HG02981 (cell line): ENCODE measurements at regions not wholly inside any gene's neighbourhood (a gene's known extent, or its start where the extent isn't known, plus 50 kb on each side); places are given as distances from the start of the nearest gene placed in this dataset.

Experiments used
- ATAC-seq: cut with Tn5 transposase; IDR thresholded peaks from one replicate; pipeline ENCODE4 v1.9.1; 2021; ENCODE audit warnings: mild to moderate bottlenecking, moderate library complexity; ENCODE audit not compliant: unreplicated experiment

DNA sequence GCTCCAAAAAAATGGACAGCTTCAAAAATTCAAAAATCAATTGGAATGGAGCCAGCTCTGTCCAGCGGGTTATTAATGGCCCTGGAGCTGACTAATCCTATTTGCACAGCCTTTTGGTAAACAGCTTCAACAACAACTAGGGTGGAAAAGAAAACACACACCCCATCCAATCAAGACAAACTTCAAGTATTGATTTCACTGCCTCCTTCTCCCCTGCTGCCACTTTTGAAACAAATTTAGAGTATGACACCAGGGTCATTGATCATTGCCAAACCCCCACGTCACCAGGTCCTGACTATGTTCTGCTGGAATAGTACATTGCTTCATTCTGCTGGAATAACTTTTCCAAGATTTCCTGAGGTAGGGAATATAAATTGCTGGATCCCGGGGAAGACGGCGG lies 56.8 kb upstream of the GTF3A start:
- ATAC-seq, result no peak

DNA sequence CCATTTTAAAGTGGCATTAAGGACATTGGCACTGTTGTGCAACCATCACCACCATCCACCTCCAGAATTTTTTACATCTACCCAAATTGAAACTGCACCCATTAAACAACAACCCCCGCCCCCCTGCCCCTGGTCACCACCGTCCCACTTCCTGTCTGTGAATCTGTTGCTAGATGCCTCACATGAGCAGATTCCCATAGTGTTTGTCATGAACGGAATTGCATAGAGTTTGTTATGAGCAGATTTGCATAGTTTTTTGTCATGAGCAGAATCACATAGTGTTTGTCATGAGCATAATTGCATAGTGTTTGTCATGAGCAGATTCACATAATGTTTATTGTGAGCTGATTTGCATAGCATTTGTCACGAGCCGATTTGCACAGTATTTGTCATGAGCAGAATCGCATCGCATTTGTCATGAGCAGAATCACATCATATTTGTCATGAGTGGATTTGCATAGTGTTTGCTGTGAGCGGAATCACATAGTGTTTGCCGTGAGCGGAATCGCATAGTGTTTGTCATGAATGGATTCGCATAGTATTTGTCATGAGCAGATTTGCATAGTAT lies 54.0 kb upstream of the GTF3A start:
- ATAC-seq, result no peak

DNA sequence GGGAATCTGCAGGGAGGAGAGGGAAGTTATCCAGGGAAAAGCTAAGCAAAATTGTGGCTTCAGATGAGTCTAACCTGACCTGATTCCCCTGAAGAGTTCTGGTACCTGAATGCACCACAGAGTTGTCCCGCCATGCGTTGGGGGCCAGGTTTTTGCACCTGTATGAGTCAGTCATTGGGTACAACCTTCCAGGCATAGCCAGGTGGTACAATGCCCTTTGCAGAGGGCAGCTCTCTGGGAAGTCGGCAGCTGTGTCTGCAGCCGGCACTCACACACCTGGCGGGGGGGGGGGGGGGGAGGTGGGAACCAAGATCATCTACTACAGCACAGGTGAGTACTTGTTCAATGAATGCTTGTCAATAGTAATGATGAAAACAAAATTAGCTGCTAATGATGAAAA lies 52.5 kb upstream of the GTF3A start:
- ATAC-seq, result no peak

DNA sequence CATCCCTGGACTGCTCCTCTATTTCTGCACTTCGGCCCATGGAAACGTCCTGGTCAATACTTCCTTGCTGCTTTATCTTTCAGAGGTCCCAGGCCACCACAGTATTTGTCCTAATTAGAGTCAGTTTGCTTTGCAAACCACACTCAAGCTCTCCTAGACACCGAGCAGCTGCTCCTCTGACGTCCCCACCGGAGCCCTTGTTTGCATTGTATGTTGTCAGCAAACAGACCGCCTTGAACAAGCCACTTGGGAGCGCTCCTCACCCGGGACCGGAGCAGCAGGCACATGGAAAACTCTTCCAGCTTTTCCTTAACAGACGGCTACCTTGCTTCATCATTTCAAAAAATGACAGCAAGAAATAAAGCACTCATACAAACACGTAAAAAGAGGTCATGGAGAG lies 51.5 kb upstream of the GTF3A start:
- no peak for ATAC-seq

DNA sequence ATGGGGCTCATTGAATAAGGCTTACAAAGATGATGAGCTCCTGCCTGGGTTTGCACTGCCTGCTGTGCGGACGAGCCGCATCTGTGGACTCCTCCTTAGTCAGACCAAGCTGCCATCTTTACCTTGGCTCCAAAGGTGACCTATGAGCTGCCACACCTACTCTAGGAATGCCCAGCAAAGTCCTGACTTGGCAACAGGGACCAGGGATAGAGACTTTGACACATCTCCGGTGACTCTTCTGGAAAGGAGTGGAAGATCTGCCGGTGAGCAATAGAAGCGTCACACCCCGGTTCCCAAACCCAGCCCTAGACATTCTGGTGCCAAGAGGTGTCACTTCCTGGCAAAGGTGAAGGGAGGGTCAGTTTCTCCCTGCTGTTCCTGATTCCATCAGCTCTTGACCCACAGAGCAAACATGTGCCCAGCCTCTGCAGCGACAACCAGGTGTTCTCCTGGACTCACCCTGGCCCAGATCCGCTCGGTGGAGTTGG lies 50.2 kb upstream of the GTF3A start:
- ATAC-seq, result no peak
